RWPE1 (cell line): ENCODE measurements at regions not wholly inside any gene's neighbourhood (a gene's known extent, or its start where the extent isn't known, plus 50 kb on each side); places are given as distances from the start of the nearest gene placed in this dataset.
A peak's percentile ranks its signal among the peaks of the same experiment; 100 is the strongest.
"Not testable (repeated sequence)": the region's sequence is repeated elsewhere in the genome, so short reads cannot be mapped to it uniquely, and the experiment has no call there.

ENCODE experiments used
- CTCF ChIA-PET: fragments of 350-600 bp; sonication (Branson Sonifier 250); formaldehyde crosslinking; extraction: SDS; loops from one replicate; lab custom pipeline; 2021; lab: Yijun Ruan, JAX
- POLR2A ChIA-PET: fragments of 400-600 bp; formaldehyde crosslinking; extraction: SDS; loops from one replicate; lab custom pipeline; 2020; ENCODE audit warnings: antibody characterized with exemption; ENCODE audit not compliant: low non-redundant PET; lab: Yijun Ruan, JAX
- DNase-seq: peaks from one replicate; pipeline ENCODE4 v3.0.0; 2012; ENCODE audit warnings: low spot score
- H3K27ac ChIP-seq: fragments of 450-650 bp; 2 replicates; pipeline ENCODE4 v1.5.1; 2017
- CTCF ChIP-seq: fragments of 450-650 bp; conservative IDR thresholded peaks from 2 replicates; pipeline ENCODE4 v1.5.1; 2017; ENCODE audit warnings: low read depth, mild to moderate bottlenecking

DNA sequence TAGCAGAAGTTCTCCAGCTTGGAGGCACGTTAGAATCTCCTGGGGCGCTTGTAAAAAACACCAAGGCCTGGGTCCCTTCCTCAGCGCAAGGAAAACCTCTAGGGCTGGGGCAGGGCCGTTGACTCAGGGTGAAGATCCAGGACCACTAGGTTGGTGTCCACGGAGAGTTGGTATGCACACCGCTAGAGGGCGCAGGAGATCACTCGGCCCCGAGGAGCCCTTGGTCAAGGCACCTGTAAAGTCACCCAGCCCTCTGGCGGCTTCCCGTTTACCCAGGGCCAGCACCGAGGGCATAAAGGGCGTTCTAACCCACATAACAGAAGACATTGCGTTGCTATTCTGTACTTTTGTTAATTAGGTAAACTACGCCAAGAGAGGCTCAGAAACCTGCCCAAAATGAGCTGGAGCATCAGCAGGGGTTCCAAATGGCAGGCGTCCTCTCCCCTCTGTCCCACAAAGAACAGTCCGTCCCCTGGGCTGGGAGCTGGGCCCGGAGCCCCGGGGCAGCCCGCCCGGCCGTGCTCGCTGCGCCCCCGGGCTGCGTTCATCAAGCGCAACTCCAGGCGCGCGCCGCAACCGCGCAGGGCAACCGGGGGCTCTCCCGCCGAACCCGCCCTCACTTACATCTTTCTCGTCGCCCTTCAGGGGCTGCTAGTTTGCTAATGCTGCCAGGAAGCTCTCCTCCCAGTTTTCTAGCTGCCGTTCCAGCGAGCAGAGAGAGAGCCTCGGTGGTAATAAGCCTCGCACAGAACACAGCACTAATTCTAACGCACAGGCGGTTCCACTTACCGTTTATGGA lies 332.1 kb downstream of the ARRDC4 start:
- peak; percentile 93 for TF ChIP-seq CTCF
- POLR2A ChIA-PET, result no interaction called here
- H3K27ac ChIP-seq, result no peak overlapping the region
- CTCF ChIA-PET, result interaction anchor here (0.5 to 2.1 kb wide), 10 partner anchors 12 to 394 kb away, joined by 3 to 21 read pairs (median 4); no protein-coding TSS in a partner anchor
- peak; percentile 69 for DNase-seq

- POLR2A ChIA-PET, result no interaction called here
- no peak overlapping the region for H3K27ac ChIP-seq
- DNase-seq, result no peak
- CTCF ChIA-PET, result interaction anchor here (0.6 kb wide), 1 partner anchor 126 kb away, joined by 3 read pairs; no protein-coding TSS in a partner anchor
- no peak for TF ChIP-seq CTCF
Observed at GRCh38 chr15:98294126-98294525, 333.6 kb downstream of the ARRDC4 start.

GRCh38 chr15:98295101-98295759 lies 334.7 kb downstream of the ARRDC4 start:
- peak; percentile 78 for DNase-seq
- CTCF ChIA-PET, result interaction anchor here (1.0 to 1.1 kb wide), 2 partner anchors 117 to 133 kb away, joined by 3 to 4 read pairs; no protein-coding TSS in a partner anchor
- H3K27ac ChIP-seq, POLR2A ChIA-PET: not testable (repeated sequence)
- TF ChIP-seq CTCF, result peak; percentile 51

GRCh38 chr15:98296653-98297052 lies 336.1 kb downstream of the ARRDC4 start:
- ChIA-PET POLR2A (no interaction called here), CTCF (interaction anchor here (0.6 to 1.2 kb wide), 4 partner anchors 41 to 458 kb away, joined by 3 to 6 read pairs (median 4); no protein-coding TSS in a partner anchor)
- no peak for TF ChIP-seq CTCF
- no peak overlapping the region for H3K27ac ChIP-seq
- no peak for DNase-seq

DNA sequence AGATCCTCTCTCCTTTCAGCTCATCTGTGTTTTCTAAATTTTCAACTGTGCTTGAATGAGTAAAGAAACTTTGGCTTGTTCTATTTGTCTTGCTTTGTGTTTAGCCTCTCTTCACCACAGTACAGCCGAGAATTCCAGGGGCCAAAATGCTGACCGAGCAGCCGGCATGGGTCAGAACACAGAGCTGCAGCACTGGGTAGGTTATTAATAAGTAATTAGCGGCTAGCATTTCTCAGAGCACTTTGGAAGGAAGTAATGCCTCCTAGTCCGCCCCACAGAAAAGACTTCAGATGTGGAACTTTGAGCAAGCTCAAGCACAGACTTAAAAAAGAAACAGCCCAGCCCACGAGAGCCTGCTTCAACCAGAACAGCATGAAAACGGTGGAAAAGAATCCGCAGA lies 343.9 kb downstream of the ARRDC4 start:
- ChIA-PET CTCF (interaction anchor here (0.6 to 1.1 kb wide), 2 partner anchors 12 to 118 kb away, joined by 3 read pairs; no protein-coding TSS in a partner anchor), POLR2A (no interaction called here)
- no peak for DNase-seq
- TF ChIP-seq CTCF, result no peak
- H3K27ac ChIP-seq, result no peak overlapping the region

GRCh38 chr15:98308117-98308516 lies 340.2 kb upstream of the IGF1R start:
- POLR2A ChIA-PET, result no interaction called here
- DNase-seq, result no peak
- no peak for TF ChIP-seq CTCF
- H3K27ac ChIP-seq, result no peak overlapping the region
- CTCF ChIA-PET, result interaction anchor here (1.2 kb wide), 2 partner anchors 114 to 120 kb away, joined by 4 to 7 read pairs; no protein-coding TSS in a partner anchor
